ENCODE measurements at regions not wholly inside any gene's neighbourhood (a gene's known extent, or its start where the extent isn't known, plus 50 kb on each side); places are given as distances from the start of the nearest gene placed in this dataset.
"Not testable (repeated sequence)": the region's sequence is repeated elsewhere in the genome, so short reads cannot be mapped to it uniquely, and the experiment has no call there.

DNA sequence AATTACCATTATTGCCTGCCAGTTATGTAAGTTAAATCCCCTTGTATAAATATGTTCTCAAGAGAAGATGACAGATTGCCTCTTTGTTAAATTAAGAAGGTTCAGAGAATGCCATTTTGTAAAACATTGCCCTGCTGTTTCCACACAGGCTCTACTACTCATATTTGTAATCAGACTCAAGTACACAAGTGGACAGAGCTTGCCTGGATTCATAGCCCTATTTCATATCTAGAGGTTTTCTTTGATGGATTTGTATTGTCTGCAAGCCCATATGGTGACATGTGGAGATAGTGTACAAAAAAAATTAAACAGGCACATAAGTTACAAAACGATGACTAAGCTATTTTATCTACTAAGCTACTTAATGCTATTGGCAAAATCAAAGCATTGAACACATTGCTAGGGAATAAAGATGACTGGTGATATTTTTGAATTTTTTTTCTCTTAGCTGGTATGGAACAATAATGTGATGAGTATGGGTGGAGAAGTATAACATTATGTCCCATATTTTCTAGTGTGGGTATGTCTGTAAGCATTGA is 1286.6 kb upstream of the ALCAM start:
- peak; percentile 21 for DNase-seq (ENCODE audit: insufficient read length, low spot score, missing footprints)
- H3K36me3 ChIP-seq (ENCODE audit: insufficient read depth, low read length) = no peaks in the 10 kb centered on the region

DNA sequence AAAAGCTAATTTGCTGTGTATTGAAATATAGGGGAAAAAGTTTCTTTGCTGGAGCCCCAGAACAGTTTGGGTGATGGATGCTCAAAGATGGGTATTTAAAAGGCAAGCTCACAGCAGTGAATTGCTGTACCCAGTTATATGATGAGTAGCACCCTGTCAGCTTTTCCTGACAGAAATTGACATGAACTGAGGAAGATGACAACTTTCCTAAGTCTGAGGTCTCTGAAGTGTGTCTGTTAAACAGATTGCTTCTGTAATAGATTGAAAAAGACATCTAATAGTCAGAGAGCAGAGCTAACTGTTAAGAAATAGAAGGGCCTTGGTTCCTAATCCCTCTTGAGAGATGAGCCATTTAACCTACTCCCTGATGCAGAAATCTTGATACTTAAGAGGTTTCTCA is 1278.0 kb upstream of the ALCAM start:
- no peak for DNase-seq (ENCODE audit: insufficient read length, low spot score, missing footprints)
- Histone ChIP-seq H3K36me3 (ENCODE audit: insufficient read depth, low read length) (no peaks in the 10 kb centered on the region), H3K9me3 (ENCODE audit: low read depth, low read length) (no peaks in the 10 kb centered on the region), H3K4me3 (ENCODE audit: insufficient read depth, low read length) (no peak overlapping the region), H4K20me1 (ENCODE audit: insufficient read depth, low read length) (no peaks in the 10 kb centered on the region), H3K27ac (ENCODE audit: low read depth, low read length) (no peak overlapping the region), H3K27me3 (ENCODE audit: insufficient read depth, low read length) (no peaks in the 10 kb centered on the region), H3K4me2 (ENCODE audit: insufficient read depth, low read length) (no peak overlapping the region), H3K4me1 (ENCODE audit: insufficient read depth, low read length) (no peaks in the 10 kb centered on the region), H2AFZ (ENCODE audit: low read length) (no peak overlapping the region), H3K79me2 (ENCODE audit: insufficient read depth, low read length) (no peaks in the 10 kb centered on the region)
- TF ChIP-seq, protein P1, sequence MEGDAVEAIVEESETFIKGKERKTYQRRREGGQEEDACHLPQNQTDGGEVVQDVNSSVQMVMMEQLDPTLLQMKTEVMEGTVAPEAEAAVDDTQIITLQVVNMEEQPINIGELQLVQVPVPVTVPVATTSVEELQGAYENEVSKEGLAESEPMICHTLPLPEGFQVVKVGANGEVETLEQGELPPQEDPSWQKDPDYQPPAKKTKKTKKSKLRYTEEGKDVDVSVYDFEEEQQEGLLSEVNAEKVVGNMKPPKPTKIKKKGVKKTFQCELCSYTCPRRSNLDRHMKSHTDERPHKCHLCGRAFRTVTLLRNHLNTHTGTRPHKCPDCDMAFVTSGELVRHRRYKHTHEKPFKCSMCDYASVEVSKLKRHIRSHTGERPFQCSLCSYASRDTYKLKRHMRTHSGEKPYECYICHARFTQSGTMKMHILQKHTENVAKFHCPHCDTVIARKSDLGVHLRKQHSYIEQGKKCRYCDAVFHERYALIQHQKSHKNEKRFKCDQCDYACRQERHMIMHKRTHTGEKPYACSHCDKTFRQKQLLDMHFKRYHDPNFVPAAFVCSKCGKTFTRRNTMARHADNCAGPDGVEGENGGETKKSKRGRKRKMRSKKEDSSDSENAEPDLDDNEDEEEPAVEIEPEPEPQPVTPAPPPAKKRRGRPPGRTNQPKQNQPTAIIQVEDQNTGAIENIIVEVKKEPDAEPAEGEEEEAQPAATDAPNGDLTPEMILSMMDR (IDR thresholded peaks at IDR 0.05; ENCODE audit: extremely low read depth, low read depth, low read length) = no peak

More for the DNA sequence above, 1286.6 kb upstream of the ALCAM start:
- Histone ChIP-seq H3K4me2 (ENCODE audit: insufficient read depth, low read length) (no peak overlapping the region), H3K27me3 (ENCODE audit: insufficient read depth, low read length) (no peaks in the 10 kb centered on the region), H2AFZ (ENCODE audit: low read length) (no peak overlapping the region), H3K79me2 (ENCODE audit: insufficient read depth, low read length) (no peaks in the 10 kb centered on the region), H3K27ac (ENCODE audit: low read depth, low read length) (no peak overlapping the region), H3K4me3 (ENCODE audit: insufficient read depth, low read length) (no peak overlapping the region), H3K4me1 (ENCODE audit: insufficient read depth, low read length) (no peaks in the 10 kb centered on the region), H4K20me1 (ENCODE audit: insufficient read depth, low read length) (no peaks in the 10 kb centered on the region), H3K9me3 (ENCODE audit: low read depth, low read length) (no peaks in the 10 kb centered on the region)
- TF ChIP-seq, protein P1 (IDR thresholded peaks at IDR 0.05; ENCODE audit: extremely low read depth, low read depth, low read length) = no peak

DNA sequence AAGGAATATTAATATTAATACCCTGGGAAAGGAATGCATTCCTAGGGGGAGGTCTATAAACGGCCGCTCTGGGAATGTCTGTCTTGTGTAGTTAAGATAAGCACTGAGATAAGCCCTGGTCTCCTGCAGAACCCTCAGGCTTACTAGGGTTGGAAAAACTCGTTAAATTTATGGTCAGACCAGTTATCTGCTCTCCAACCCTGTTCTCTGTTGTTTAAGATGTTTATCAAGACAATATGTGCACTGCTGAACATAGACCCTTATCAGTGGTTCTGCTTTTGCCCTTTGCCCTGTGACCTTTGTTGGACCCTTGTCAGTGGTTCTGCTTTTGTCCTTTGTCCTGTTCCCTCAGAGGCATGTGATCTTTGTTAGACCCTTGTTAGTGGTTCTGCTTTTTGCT is 1276.7 kb upstream of the ALCAM start:
- not testable (repeated sequence) for H3K27me3 ChIP-seq (ENCODE audit: insufficient read depth, low read length); H3K27ac ChIP-seq (ENCODE audit: low read depth, low read length); H4K20me1 ChIP-seq (ENCODE audit: insufficient read depth, low read length); H3K36me3 ChIP-seq (ENCODE audit: insufficient read depth, low read length); H3K4me1 ChIP-seq (ENCODE audit: insufficient read depth, low read length); H3K79me2 ChIP-seq (ENCODE audit: insufficient read depth, low read length); H3K4me3 ChIP-seq (ENCODE audit: insufficient read depth, low read length); H2AFZ ChIP-seq (ENCODE audit: low read length); DNase-seq (ENCODE audit: insufficient read length, low spot score, missing footprints); H3K9me3 ChIP-seq (ENCODE audit: low read depth, low read length); H3K4me2 ChIP-seq (ENCODE audit: insufficient read depth, low read length)

DNA sequence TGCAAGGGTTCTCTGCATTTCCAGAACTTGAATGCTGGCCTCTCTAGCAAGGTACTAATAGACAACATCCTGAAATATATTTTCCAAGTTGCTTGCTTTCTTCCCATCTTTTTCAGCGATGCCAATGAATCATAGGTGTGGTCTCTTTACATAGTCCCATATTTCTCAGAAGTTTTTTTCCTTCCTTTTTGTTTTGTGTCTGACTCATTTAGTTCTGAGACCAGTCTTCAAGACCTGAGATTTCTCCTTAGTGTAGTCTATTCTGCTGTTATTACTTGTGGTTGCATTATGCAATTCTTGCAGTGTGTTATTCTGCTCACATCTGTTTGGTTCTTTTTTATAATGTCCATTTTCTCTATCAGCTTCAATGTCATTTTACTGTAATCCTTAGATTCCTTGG is 1265.0 kb upstream of the ALCAM start:
- H3K4me3 ChIP-seq (ENCODE audit: insufficient read depth, low read length) = no peak overlapping the region
- no peaks in the 10 kb centered on the region for H3K9me3 ChIP-seq (ENCODE audit: low read depth, low read length)
- TF ChIP-seq, protein P1 (IDR thresholded peaks at IDR 0.05; ENCODE audit: extremely low read depth, low read depth, low read length) = no peak
- H2AFZ ChIP-seq (ENCODE audit: low read length) = no peak overlapping the region
- H3K4me2 ChIP-seq (ENCODE audit: insufficient read depth, low read length) = no peak overlapping the region
- no peaks in the 10 kb centered on the region for H3K27me3 ChIP-seq (ENCODE audit: insufficient read depth, low read length)
- H3K36me3 ChIP-seq (ENCODE audit: insufficient read depth, low read length) = no peaks in the 10 kb centered on the region
- no peaks in the 10 kb centered on the region for H4K20me1 ChIP-seq (ENCODE audit: insufficient read depth, low read length)
- H3K27ac ChIP-seq (ENCODE audit: low read depth, low read length) = no peak overlapping the region
- H3K79me2 ChIP-seq (ENCODE audit: insufficient read depth, low read length) = no peaks in the 10 kb centered on the region
- DNase-seq (ENCODE audit: insufficient read length, low spot score, missing footprints) = no peak
- H3K4me1 ChIP-seq (ENCODE audit: insufficient read depth, low read length) = no peaks in the 10 kb centered on the region

Data from osteoblast (primary cell).